Neuron (in vitro differentiated cells): ENCODE measurements at regions not wholly inside any gene's neighbourhood (a gene's known extent, or its start where the extent isn't known, plus 50 kb on each side); places are given as distances from the start of the nearest gene placed in this dataset.

Experiments used
- H2AFZ ChIP-seq: one replicate; pipeline ENCODE4 v1.6.1; 2013; ENCODE audit warnings: low read depth, mild to moderate bottlenecking, inconsistent platforms, low read length, moderate library complexity
- H3K27me3 ChIP-seq: one replicate; pipeline ENCODE4 v1.6.1; 2013; ENCODE audit warnings: low read length; ENCODE audit not compliant: insufficient read depth
- H3K36me3 ChIP-seq: one replicate; pipeline ENCODE4 v1.6.1; 2013; ENCODE audit warnings: low read length; ENCODE audit not compliant: insufficient read depth
- H3K4me1 ChIP-seq: one replicate; pipeline ENCODE4 v1.6.1; 2013; ENCODE audit warnings: low read length; ENCODE audit not compliant: insufficient read depth
- H3K4me3 ChIP-seq: 2 replicates; pipeline ENCODE4 v1.5.1; 2013; ENCODE audit warnings: mild to moderate bottlenecking, low read length, moderate library complexity
- H3K9me3 ChIP-seq: one replicate; pipeline ENCODE4 v1.6.1; 2013; ENCODE audit warnings: low read length

- Histone ChIP-seq H2AFZ (no peak overlapping the region), H3K27me3 (peaks cover 2% of the 10 kb centered on the region), H3K36me3 (no peaks in the 10 kb centered on the region), H3K4me3 (no peak overlapping the region), H3K9me3 (no peaks in the 10 kb centered on the region), H3K4me1 (no peaks in the 10 kb centered on the region)
Observed at GRCh38 chr9:84212982-84213381, 127.6 kb downstream of the SLC28A3 start.

GRCh38 chr9:84216151-84216550 is 124.4 kb downstream of the SLC28A3 start:
- no peaks in the 10 kb centered on the region for H3K4me1 ChIP-seq
- no peak overlapping the region for H2AFZ ChIP-seq
- no peaks in the 10 kb centered on the region for H3K36me3 ChIP-seq
- no peak overlapping the region for H3K4me3 ChIP-seq
- H3K27me3 ChIP-seq = peaks cover 2% of the 10 kb centered on the region
- no peaks in the 10 kb centered on the region for H3K9me3 ChIP-seq

GRCh38 chr9:84218322-84218721 is 122.2 kb downstream of the SLC28A3 start:
- Histone ChIP-seq H3K27me3 (peaks cover 2% of the 10 kb centered on the region), H3K4me1 (no peaks in the 10 kb centered on the region), H3K9me3 (no peaks in the 10 kb centered on the region), H3K36me3 (no peaks in the 10 kb centered on the region), H3K4me3 (no peak overlapping the region), H2AFZ (no peak overlapping the region)

DNA sequence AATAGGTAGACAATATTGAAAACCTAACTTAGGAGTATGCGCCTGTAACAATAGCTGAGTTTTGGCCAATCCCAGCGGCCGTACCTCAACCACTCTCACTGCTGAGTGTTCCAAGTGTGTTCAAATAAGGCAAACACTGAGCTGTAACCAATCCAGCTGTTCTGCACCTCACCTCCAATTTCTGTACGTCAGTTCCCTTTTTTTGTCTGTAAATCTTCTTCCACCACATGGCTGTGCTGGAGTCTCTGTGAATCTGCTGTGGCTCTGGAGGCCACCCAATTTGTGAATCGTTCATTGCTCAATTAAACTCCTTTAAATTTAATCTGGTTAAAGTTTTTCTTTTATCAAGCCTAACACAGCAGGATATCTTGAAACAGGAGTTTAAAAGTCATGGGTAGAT is 116.3 kb downstream of the SLC28A3 start:
- H3K4me1 ChIP-seq = peaks cover 4% of the 10 kb centered on the region

More for the DNA sequence above, 116.3 kb downstream of the SLC28A3 start:
- Histone ChIP-seq H3K9me3 (no peaks in the 10 kb centered on the region), H2AFZ (no peak overlapping the region), H3K27me3 (no peaks in the 10 kb centered on the region), H3K4me3 (no peak overlapping the region), H3K36me3 (no peaks in the 10 kb centered on the region)
